ENCODE measurements at regions not wholly inside any gene's neighbourhood (a gene's known extent, or its start where the extent isn't known, plus 50 kb on each side); places are given as distances from the start of the nearest gene placed in this dataset.

GRCh38 chr3:153026026-153026425 is 136.0 kb upstream of the RAP2B start:
- no peak overlapping the region for H3K4me3 Mint-ChIP-seq
- no peaks in the 10 kb centered on the region for H3K36me3 Mint-ChIP-seq (ENCODE audit: insufficient read depth)
- ATAC-seq (no peak), DNase-seq (no peak)
- H3K9me3 Mint-ChIP-seq: no peaks in the 10 kb centered on the region
- no peaks in the 10 kb centered on the region for H3K4me1 Mint-ChIP-seq (ENCODE audit: low read depth)
- H3K27me3 Mint-ChIP-seq (ENCODE audit: low read depth): peaks cover 7% of the 10 kb centered on the region

GRCh38 chr3:153028381-153028780 is 133.6 kb upstream of the RAP2B start:
- ATAC-seq (no peak), DNase-seq (no peak)
- Mint-ChIP-seq H3K36me3 (ENCODE audit: insufficient read depth) (no peaks in the 10 kb centered on the region), H3K9me3 (no peaks in the 10 kb centered on the region), H3K27me3 (ENCODE audit: low read depth) (peaks cover 7% of the 10 kb centered on the region), H3K4me1 (ENCODE audit: low read depth) (no peaks in the 10 kb centered on the region), H3K4me3 (no peak overlapping the region)

DNA sequence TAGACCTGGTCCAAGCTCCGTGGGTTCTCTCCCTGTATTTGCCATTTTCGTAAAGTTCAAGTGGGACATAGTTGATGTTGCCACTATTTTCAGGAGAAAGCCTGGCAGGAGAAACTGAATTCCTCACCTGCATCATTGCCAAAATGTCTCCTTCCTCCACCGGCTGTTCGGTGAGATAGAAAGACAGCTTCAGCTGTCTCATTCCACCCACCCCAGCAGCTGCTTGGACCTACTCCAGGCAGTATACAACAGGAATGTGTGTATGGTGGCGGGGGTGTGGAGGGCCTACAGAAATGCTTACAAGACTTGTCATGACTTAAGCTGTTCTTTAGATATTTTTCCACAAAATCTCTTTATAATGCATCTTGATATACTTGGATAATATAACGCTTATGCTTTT is 132.7 kb upstream of the RAP2B start:
- ATAC-seq (no peak), DNase-seq (no peak)
- no peaks in the 10 kb centered on the region for H3K36me3 Mint-ChIP-seq (ENCODE audit: insufficient read depth)
- H3K4me3 Mint-ChIP-seq: no peak overlapping the region
- peaks cover 6% of the 10 kb centered on the region for H3K27me3 Mint-ChIP-seq (ENCODE audit: low read depth)
- no peaks in the 10 kb centered on the region for H3K4me1 Mint-ChIP-seq (ENCODE audit: low read depth)
- H3K9me3 Mint-ChIP-seq: no peaks in the 10 kb centered on the region

DNA sequence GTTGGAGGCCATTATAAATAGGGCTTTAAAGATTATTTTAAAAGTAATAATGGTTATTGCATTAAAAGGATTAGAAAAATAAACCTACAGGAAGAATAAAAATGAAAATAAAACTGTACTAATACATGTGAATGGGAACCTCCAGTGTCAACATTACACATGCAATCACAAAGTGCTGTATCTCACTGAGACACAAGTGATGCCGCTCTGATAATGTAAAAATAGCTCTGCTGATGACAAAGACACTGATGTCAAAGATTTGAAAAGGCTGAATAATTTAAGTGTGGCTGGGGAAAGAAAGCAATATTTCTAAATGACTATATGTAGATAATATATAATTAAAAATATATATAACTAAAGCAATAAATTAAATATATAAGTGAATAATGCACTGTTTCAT is 129.1 kb upstream of the RAP2B start:
- H3K4me3 Mint-ChIP-seq: no peak overlapping the region

DNA sequence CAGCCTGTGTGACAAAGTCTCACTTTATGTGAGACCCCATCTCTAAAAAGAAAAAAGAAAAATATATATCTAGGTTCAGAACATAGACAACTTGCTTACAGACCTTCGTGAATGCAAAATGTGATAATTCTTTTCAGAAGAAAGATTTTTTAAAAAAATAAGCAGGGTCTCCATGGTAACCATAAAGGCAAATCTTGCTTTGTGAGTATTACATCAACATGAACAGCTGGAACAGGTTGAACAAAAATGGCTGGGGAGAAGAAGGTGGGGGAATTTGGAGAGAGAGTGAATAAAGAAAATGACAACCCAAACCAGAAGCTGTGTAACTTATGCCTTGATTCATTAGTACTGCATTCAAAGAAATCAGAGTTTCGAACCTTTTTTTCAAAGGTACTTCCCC is 125.2 kb upstream of the RAP2B start:
- no peak for DNase-seq
- Mint-ChIP-seq H3K27me3 (ENCODE audit: low read depth) (no peaks in the 10 kb centered on the region), H3K4me1 (ENCODE audit: low read depth) (no peaks in the 10 kb centered on the region), H3K4me3 (no peak overlapping the region), H3K36me3 (ENCODE audit: insufficient read depth) (no peaks in the 10 kb centered on the region), H3K9me3 (no peaks in the 10 kb centered on the region)
- no peak for ATAC-seq

More for the DNA sequence above, 129.1 kb upstream of the RAP2B start:
- Mint-ChIP-seq H3K36me3 (ENCODE audit: insufficient read depth) (no peaks in the 10 kb centered on the region), H3K27me3 (ENCODE audit: low read depth) (peaks cover under 1% of the 10 kb centered on the region), H3K4me1 (ENCODE audit: low read depth) (no peaks in the 10 kb centered on the region), H3K9me3 (no peaks in the 10 kb centered on the region)
- ATAC-seq: no peak
- no peak for DNase-seq

GRCh38 chr3:153038367-153038766 is 123.7 kb upstream of the RAP2B start:
- Mint-ChIP-seq H3K9me3 (no peaks in the 10 kb centered on the region), H3K36me3 (ENCODE audit: insufficient read depth) (no peaks in the 10 kb centered on the region), H3K4me1 (ENCODE audit: low read depth) (peaks cover 3% of the 10 kb centered on the region), H3K4me3 (no peak overlapping the region), H3K27me3 (ENCODE audit: low read depth) (no peaks in the 10 kb centered on the region)
- ATAC-seq (no peak), DNase-seq (no peak)

- ATAC-seq (no peak), DNase-seq (no peak)
- Mint-ChIP-seq H3K4me1 (ENCODE audit: low read depth) (peaks cover 3% of the 10 kb centered on the region), H3K9me3 (no peaks in the 10 kb centered on the region), H3K36me3 (ENCODE audit: insufficient read depth) (no peaks in the 10 kb centered on the region), H3K27me3 (ENCODE audit: low read depth) (no peaks in the 10 kb centered on the region), H3K4me3 (no peak overlapping the region)
These were observed 123.2 kb upstream of the RAP2B start for GRCh38 chr3:153038779-153039178.

DNA sequence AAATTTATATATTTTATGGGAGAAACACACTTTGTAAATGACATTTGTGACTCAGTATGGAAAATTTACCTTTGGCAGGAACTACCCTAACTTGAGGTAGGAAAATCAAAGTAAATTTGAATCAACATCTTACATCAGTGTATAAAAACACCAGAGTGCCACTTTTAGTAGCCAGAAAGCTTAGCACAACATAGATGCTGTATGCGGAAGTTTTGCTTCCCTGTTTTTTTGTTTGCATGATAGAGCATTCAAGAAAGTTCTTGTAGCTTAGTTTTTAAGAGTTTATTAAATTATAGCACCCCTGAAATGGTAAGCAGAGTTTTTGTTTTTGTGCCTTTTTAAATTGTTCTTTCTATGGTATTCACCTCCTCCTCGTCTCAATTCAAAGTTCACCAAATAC is 120.8 kb upstream of the RAP2B start:
- Mint-ChIP-seq H3K4me1 (ENCODE audit: low read depth) (peaks cover 3% of the 10 kb centered on the region), H3K36me3 (ENCODE audit: insufficient read depth) (no peaks in the 10 kb centered on the region), H3K9me3 (no peaks in the 10 kb centered on the region), H3K27me3 (ENCODE audit: low read depth) (no peaks in the 10 kb centered on the region), H3K4me3 (no peak overlapping the region)
- ATAC-seq (no peak), DNase-seq (no peak)

- ATAC-seq (no peak), DNase-seq (no peak)
- no peaks in the 10 kb centered on the region for H3K36me3 Mint-ChIP-seq (ENCODE audit: insufficient read depth)
- H3K9me3 Mint-ChIP-seq: no peaks in the 10 kb centered on the region
- peaks cover 3% of the 10 kb centered on the region for H3K4me1 Mint-ChIP-seq (ENCODE audit: low read depth)
- H3K4me3 Mint-ChIP-seq: no peak overlapping the region
- no peaks in the 10 kb centered on the region for H3K27me3 Mint-ChIP-seq (ENCODE audit: low read depth)
These were observed 119.9 kb upstream of the RAP2B start for GRCh38 chr3:153042088-153042487.

DNA sequence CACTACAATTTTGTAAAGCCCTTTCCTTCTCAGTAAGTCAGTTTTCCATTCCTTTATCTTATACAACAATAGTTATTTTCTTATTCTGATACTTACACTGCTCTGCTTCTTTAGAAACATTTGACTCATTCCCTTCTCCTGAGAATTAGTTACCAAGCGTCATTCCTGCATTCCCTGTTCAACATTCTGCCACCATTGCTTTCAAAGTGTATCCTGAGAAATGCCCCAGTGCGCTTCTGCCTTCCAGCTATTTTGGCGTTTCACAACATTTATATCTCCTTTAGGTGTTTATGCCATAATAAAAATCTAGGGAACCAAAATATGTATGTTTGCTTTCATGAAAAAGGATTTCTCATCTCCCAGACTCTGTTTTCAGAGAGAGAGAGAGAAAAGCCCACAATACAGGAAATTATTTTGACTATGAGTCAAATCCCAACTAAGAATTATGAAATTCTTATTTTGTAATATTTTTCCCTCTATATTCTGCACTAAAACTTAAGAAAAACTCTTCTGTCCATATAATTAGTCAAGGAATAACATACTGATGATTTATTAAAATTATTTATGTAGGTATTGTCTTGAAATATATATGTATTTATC is 118.2 kb upstream of the RAP2B start:
- Mint-ChIP-seq H3K4me1 (ENCODE audit: low read depth) (peaks cover 3% of the 10 kb centered on the region), H3K9me3 (no peaks in the 10 kb centered on the region), H3K27me3 (ENCODE audit: low read depth) (no peaks in the 10 kb centered on the region), H3K36me3 (ENCODE audit: insufficient read depth) (no peaks in the 10 kb centered on the region), H3K4me3 (no peak overlapping the region)
- DNase-seq (no peak), ATAC-seq (no peak)

DNA sequence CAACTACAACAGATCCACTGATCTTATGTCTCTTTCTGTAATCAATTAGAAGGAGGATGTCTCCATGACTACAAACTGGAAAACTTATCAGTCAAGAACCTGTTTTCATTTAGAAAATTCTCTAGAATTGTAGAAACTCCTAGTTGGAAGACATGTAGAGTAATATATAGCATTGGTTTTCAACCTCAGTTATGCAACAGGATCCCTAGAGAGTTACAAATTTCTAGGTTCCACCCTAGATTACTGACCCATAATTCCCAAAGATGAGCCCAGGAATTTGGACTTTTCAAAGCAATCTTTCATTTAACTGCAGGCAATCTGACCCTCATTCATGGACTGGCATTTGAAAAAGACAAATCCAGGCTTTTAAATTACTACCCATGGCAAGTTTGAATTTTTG is 116.9 kb upstream of the RAP2B start:
- Mint-ChIP-seq H3K27me3 (ENCODE audit: low read depth) (no peaks in the 10 kb centered on the region), H3K9me3 (no peaks in the 10 kb centered on the region)

GRCh38 chr3:153050978-153051377 is 111.0 kb upstream of the RAP2B start:
- ATAC-seq (no peak), DNase-seq (no peak)
- H3K4me3 Mint-ChIP-seq: no peak overlapping the region
- no peaks in the 10 kb centered on the region for H3K27me3 Mint-ChIP-seq (ENCODE audit: low read depth)
- no peaks in the 10 kb centered on the region for H3K36me3 Mint-ChIP-seq (ENCODE audit: insufficient read depth)
- no peaks in the 10 kb centered on the region for H3K4me1 Mint-ChIP-seq (ENCODE audit: low read depth)
- H3K9me3 Mint-ChIP-seq: no peaks in the 10 kb centered on the region

More for the DNA sequence above, 116.9 kb upstream of the RAP2B start:
- Mint-ChIP-seq H3K4me3 (no peak overlapping the region), H3K36me3 (ENCODE audit: insufficient read depth) (no peaks in the 10 kb centered on the region), H3K4me1 (ENCODE audit: low read depth) (peaks cover 3% of the 10 kb centered on the region)
- DNase-seq (no peak), ATAC-seq (no peak)

DNA sequence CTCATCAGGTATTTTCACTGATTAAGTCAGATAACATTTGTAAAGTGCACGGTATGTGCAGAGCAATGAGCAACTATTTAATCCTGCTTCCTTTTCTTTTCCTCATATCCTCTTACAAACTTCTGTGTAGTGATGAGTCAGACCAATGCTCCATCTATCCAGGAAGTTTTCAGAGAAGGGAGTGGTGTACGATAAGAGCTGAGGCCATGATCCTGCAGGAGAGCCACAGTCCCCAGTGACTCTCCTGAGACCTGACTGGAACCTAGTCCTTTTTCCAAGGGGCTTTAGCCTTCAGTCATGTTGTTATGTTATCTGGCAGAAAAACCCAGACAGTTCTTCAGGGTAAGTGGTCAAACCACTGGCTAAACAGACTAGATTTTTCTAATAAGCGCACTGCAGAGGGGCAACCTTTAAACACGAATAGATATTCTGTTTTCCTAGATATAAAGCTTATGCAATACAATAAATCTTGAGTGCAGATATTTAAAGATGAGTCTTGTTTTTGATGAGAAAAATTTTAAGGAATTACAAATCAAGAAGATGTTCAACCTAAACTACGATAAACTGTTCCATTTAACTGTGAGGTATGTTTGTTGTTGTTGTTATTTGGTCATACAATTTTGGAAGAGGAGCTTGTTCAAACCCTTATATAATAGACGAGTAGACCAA is 110.5 kb upstream of the RAP2B start:
- Mint-ChIP-seq H3K36me3 (ENCODE audit: insufficient read depth) (no peaks in the 10 kb centered on the region), H3K4me3 (no peak overlapping the region), H3K4me1 (ENCODE audit: low read depth) (no peaks in the 10 kb centered on the region), H3K27me3 (ENCODE audit: low read depth) (no peaks in the 10 kb centered on the region), H3K9me3 (no peaks in the 10 kb centered on the region)
- DNase-seq: no peak
- ATAC-seq: no peak

GRCh38 chr3:153052096-153052460 is 109.9 kb upstream of the RAP2B start:
- Mint-ChIP-seq H3K36me3 (ENCODE audit: insufficient read depth) (no peaks in the 10 kb centered on the region), H3K9me3 (no peaks in the 10 kb centered on the region), H3K4me3 (no peak overlapping the region), H3K27me3 (ENCODE audit: low read depth) (no peaks in the 10 kb centered on the region), H3K4me1 (ENCODE audit: low read depth) (no peaks in the 10 kb centered on the region)
- DNase-seq (no peak), ATAC-seq (no peak)

- Mint-ChIP-seq H3K9me3 (no peaks in the 10 kb centered on the region), H3K27me3 (ENCODE audit: low read depth) (no peaks in the 10 kb centered on the region), H3K36me3 (ENCODE audit: insufficient read depth) (no peaks in the 10 kb centered on the region), H3K4me3 (no peak overlapping the region), H3K4me1 (ENCODE audit: low read depth) (no peaks in the 10 kb centered on the region)
- DNase-seq (no peak), ATAC-seq (no peak)
These were observed 106.8 kb upstream of the RAP2B start for GRCh38 chr3:153055217-153055616.

All from activated T-cell treated with anti-CD3 and anti-CD28 coated beads, Interleukin-2, amount 50 U/mL, for 4 hours (primary cell).